ENCODE measurements at regions not wholly inside any gene's neighbourhood (a gene's known extent, or its start where the extent isn't known, plus 50 kb on each side); places are given as distances from the start of the nearest gene placed in this dataset.

DNA sequence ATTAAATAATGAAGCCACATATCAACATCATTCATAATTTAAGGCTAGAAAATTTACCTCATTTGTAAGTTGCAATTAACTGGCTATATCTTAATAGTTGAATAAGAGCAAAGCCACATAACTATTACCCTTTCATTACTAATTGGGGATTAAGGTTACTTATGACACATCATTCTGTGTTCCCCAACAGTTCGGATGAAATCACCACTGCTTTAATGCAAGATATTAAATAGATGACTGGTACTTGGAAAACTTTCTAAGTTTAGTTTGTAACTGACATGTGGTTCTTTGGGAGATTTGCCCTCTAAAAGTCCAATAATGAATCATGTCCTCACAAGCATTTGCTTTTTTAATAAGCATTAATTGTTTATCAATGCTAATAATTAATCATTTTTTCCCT, 109.1 kb downstream of the MTERF1 start:
- CTCF ChIA-PET: no interaction called here

DNA sequence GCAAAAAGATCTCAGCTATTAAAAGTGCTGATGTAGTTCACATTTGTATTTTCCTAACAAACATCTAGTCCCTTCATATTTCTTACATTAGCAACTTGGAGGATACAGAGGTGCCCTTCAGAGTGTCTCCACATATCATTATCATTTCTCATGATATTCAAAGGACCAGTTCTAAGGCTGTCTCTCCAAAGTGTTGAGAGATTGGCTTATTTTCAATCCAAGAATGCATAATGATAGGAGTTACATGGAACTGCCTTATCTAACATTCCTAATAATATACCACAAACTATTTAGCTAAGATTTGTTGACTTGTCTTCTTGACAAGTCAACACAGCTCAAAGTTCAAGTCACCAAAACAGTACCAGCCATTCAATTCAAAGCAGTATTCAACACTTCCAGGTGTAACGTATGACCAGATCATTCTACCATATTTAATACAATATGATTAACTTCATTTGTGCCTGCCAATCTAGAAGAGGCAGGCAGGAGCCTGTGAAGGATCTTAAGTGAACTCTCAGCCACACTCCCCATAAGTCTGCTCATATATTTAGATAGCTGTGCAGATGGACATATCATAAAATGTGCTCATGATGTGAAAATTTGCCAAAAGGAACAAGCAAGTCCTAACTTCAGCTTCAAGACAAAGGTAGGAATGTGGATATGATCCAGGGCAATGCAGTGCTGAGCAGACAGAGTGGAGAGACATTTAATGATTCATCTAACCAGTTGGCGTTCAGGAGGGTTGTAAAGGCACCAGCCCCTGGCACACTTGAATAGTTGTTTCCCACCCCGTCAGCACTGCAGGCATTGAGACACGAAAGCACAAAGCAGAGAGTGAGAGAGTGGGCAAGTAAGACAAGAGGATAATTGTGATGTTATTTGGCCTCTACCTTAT, 108.3 kb downstream of the MTERF1 start:
- Histone ChIP-seq H3K9me3 (ENCODE audit: control insufficient read depth, insufficient read depth, low read depth, low read length) (no peaks in the 10 kb centered on the region), H3K36me3 (ENCODE audit: control insufficient read depth, insufficient read depth, low read length) (no peaks in the 10 kb centered on the region), H3K27me3 (ENCODE audit: control insufficient read depth, insufficient read depth, low read length) (no peaks in the 10 kb centered on the region), H3K4me1 (ENCODE audit: control insufficient read depth, insufficient read depth, low read length) (no peaks in the 10 kb centered on the region), H3K4me3 (ENCODE audit: low read depth in 2 of 2, low read length in 2 of 2) (no peak overlapping the region), H3K27ac (ENCODE audit: low read length) (no peak overlapping the region)
- POLR2A ChIA-PET: no interaction called here
- no TSS peak for BruUV-seq (replicated peaks)
- DNase-seq (ENCODE audit: low read depth, low spot score) (no peak), ATAC-seq (no peak)
- TF ChIP-seq, protein P1, sequence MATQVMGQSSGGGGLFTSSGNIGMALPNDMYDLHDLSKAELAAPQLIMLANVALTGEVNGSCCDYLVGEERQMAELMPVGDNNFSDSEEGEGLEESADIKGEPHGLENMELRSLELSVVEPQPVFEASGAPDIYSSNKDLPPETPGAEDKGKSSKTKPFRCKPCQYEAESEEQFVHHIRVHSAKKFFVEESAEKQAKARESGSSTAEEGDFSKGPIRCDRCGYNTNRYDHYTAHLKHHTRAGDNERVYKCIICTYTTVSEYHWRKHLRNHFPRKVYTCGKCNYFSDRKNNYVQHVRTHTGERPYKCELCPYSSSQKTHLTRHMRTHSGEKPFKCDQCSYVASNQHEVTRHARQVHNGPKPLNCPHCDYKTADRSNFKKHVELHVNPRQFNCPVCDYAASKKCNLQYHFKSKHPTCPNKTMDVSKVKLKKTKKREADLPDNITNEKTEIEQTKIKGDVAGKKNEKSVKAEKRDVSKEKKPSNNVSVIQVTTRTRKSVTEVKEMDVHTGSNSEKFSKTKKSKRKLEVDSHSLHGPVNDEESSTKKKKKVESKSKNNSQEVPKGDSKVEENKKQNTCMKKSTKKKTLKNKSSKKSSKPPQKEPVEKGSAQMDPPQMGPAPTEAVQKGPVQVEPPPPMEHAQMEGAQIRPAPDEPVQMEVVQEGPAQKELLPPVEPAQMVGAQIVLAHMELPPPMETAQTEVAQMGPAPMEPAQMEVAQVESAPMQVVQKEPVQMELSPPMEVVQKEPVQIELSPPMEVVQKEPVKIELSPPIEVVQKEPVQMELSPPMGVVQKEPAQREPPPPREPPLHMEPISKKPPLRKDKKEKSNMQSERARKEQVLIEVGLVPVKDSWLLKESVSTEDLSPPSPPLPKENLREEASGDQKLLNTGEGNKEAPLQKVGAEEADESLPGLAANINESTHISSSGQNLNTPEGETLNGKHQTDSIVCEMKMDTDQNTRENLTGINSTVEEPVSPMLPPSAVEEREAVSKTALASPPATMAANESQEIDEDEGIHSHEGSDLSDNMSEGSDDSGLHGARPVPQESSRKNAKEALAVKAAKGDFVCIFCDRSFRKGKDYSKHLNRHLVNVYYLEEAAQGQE (IDR thresholded peaks at IDR 0.05; ENCODE audit: insufficient read depth in 1 of 2, low read depth in 2 of 2, low read length in 1 of 2): no peak
- intact Hi-C loops (cut with micrococcal nuclease; ENCODE audit: unreplicated experiment): no loop called here
- in situ Hi-C loops (cut with HindIII; ENCODE audit: low pct_unique_long_range_greater_than_20kb, low sequenced_read_pairs): no loop called here
- CTCF ChIA-PET: no interaction called here

More for the DNA sequence above, 109.1 kb downstream of the MTERF1 start:
- no peaks in the 10 kb centered on the region for H3K27me3 ChIP-seq (ENCODE audit: control insufficient read depth, insufficient read depth, low read length)
- no peaks in the 10 kb centered on the region for H3K36me3 ChIP-seq (ENCODE audit: control insufficient read depth, insufficient read depth, low read length)
- H3K27ac ChIP-seq (ENCODE audit: low read length): no peak overlapping the region
- BruUV-seq (replicated peaks): no TSS peak
- no peak for TF ChIP-seq TCF7L2 (IDR thresholded peaks at IDR 0.05; ENCODE audit: low read depth, low read length)
- TF ChIP-seq, protein P1 (IDR thresholded peaks at IDR 0.05; ENCODE audit: insufficient read depth in 1 of 2, low read depth in 2 of 2, low read length in 1 of 2): no peak
- TF ChIP-seq POLR2AphosphoS5 (IDR thresholded peaks at IDR 0.05; ENCODE audit: low read depth, low read length): no peak
- TF ChIP-seq, protein P2, sequence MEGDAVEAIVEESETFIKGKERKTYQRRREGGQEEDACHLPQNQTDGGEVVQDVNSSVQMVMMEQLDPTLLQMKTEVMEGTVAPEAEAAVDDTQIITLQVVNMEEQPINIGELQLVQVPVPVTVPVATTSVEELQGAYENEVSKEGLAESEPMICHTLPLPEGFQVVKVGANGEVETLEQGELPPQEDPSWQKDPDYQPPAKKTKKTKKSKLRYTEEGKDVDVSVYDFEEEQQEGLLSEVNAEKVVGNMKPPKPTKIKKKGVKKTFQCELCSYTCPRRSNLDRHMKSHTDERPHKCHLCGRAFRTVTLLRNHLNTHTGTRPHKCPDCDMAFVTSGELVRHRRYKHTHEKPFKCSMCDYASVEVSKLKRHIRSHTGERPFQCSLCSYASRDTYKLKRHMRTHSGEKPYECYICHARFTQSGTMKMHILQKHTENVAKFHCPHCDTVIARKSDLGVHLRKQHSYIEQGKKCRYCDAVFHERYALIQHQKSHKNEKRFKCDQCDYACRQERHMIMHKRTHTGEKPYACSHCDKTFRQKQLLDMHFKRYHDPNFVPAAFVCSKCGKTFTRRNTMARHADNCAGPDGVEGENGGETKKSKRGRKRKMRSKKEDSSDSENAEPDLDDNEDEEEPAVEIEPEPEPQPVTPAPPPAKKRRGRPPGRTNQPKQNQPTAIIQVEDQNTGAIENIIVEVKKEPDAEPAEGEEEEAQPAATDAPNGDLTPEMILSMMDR (IDR thresholded peaks at IDR 0.05): no peak
- no peak for TF ChIP-seq SIN3A (IDR thresholded peaks at IDR 0.05; ENCODE audit: borderline replicate concordance, insufficient read depth, low read depth, low read length)
- POLR2A ChIA-PET: no interaction called here
- no peaks in the 10 kb centered on the region for H3K9me3 ChIP-seq (ENCODE audit: control insufficient read depth, insufficient read depth, low read depth, low read length)
- ATAC-seq (no peak), DNase-seq (ENCODE audit: low read depth, low spot score) (no peak)
- in situ Hi-C loops (cut with HindIII; ENCODE audit: low pct_unique_long_range_greater_than_20kb, low sequenced_read_pairs): no loop called here
- H3K4me1 ChIP-seq (ENCODE audit: control insufficient read depth, insufficient read depth, low read length): no peaks in the 10 kb centered on the region
- intact Hi-C loops (cut with micrococcal nuclease; ENCODE audit: unreplicated experiment): no loop called here
- H3K4me3 ChIP-seq (ENCODE audit: low read depth in 2 of 2, low read length in 2 of 2): no peak overlapping the region

All from Panc1 (cell line).